ENCODE measurements at regions not wholly inside any gene's neighbourhood (a gene's known extent, or its start where the extent isn't known, plus 50 kb on each side); places are given as distances from the start of the nearest gene placed in this dataset.
"Not testable (repeated sequence)": the region's sequence is repeated elsewhere in the genome, so short reads cannot be mapped to it uniquely, and the experiment has no call there.

DNA sequence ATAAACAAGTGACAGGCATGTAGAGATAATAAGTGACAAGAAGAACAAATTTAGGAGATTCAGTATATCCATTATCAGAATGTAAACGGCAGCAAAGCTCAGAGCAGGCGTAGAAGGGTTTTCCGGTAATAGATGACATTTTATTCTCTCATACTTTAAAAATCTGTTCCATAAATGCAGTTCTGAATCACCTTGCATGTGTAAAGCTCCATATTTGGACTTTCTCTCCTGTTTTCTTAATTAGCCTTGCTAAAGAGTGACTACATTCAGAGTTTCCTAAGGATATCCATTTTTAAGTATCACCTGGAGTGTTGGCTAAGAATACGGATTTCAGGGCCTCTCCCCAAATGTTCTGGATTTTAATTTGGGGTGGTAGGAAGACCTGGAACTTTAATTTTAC, 122.0 kb downstream of the SPP2 start:
- TF ChIP-seq POLR2AphosphoS5 (IDR thresholded peaks at IDR 0.05; ENCODE audit: low read depth, low read length) (no peak), POLR2A (IDR thresholded peaks at IDR 0.05; ENCODE audit: low read depth, low read length) (no peak), SPI1 (IDR thresholded peaks at IDR 0.05; ENCODE audit: low read depth, low read length) (no peak), POU2F2 (IDR thresholded peaks at IDR 0.05; ENCODE audit: low read depth, low read length) (no peak), PAX5 (IDR thresholded peaks at IDR 0.05; ENCODE audit: insufficient read depth, low read length, severe bottlenecking) (no peak), TAF1 (IDR thresholded peaks at IDR 0.05; ENCODE audit: low read depth, low read length) (no peak)
- no peak for FAIRE-seq

DNA sequence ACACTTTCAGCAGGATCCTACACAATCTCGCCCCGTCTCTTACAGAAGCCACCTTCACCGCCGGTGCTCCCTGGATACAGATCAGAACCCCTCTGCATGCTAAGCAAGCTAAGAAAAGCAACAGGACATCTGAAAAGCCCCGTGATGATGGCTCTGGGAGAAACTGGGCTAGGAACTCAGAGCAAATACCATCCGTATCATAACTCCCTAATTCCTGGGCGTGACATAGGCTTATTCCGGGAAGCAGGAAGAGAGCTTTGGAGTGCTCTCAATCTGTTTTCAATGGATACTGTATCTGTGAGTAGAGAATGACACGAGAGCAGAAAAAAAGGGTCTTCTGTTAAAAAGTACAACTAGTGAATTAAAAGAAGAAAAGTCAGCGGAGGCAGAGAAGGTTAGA, 121.6 kb downstream of the SPP2 start:
- FAIRE-seq (no peak), DNase-seq (ENCODE audit: insufficient read length, low spot score) (no peak)
- TF ChIP-seq SPI1 (IDR thresholded peaks at IDR 0.05; ENCODE audit: low read depth, low read length), result no peak

More for the DNA sequence above, 122.0 kb downstream of the SPP2 start:
- no peak for DNase-seq (ENCODE audit: insufficient read length, low spot score)

- FAIRE-seq, result no peak
- no peak for DNase-seq (ENCODE audit: insufficient read length, low spot score)
- TF ChIP-seq POU2F2 (IDR thresholded peaks at IDR 0.05; ENCODE audit: low read depth, low read length) (no peak), POLR2AphosphoS5 (IDR thresholded peaks at IDR 0.05; ENCODE audit: low read depth, low read length) (no peak), TAF1 (IDR thresholded peaks at IDR 0.05; ENCODE audit: low read depth, low read length) (no peak), POLR2A (IDR thresholded peaks at IDR 0.05; ENCODE audit: low read depth, low read length) (no peak), SPI1 (IDR thresholded peaks at IDR 0.05; ENCODE audit: low read depth, low read length) (no peak), PAX5 (IDR thresholded peaks at IDR 0.05; ENCODE audit: insufficient read depth, low read length, severe bottlenecking) (no peak)
Measured at GRCh38 chr2:234171666-234172065, 121.2 kb downstream of the SPP2 start.

- no peak for DNase-seq (ENCODE audit: insufficient read length, low spot score)
- FAIRE-seq, result no peak
- no peak for TF ChIP-seq POLR2AphosphoS5 (IDR thresholded peaks at IDR 0.05; ENCODE audit: low read depth, low read length)
- no peak for TF ChIP-seq POLR2A (IDR thresholded peaks at IDR 0.05; ENCODE audit: low read depth, low read length)
- no peak for TF ChIP-seq PAX5 (IDR thresholded peaks at IDR 0.05; ENCODE audit: insufficient read depth, low read length, severe bottlenecking)
- TF ChIP-seq POU2F2 (IDR thresholded peaks at IDR 0.05; ENCODE audit: low read depth, low read length), result no peak
- no peak for TF ChIP-seq TAF1 (IDR thresholded peaks at IDR 0.05; ENCODE audit: low read depth, low read length)
- no peak for TF ChIP-seq SPI1 (IDR thresholded peaks at IDR 0.05; ENCODE audit: low read depth, low read length)
Measured at GRCh38 chr2:234169674-234170073, 119.2 kb downstream of the SPP2 start.

GRCh38 chr2:234168605-234169570, 118.4 kb downstream of the SPP2 start:
- not testable (repeated sequence) for DNase-seq (ENCODE audit: insufficient read length, low spot score); FAIRE-seq

DNA sequence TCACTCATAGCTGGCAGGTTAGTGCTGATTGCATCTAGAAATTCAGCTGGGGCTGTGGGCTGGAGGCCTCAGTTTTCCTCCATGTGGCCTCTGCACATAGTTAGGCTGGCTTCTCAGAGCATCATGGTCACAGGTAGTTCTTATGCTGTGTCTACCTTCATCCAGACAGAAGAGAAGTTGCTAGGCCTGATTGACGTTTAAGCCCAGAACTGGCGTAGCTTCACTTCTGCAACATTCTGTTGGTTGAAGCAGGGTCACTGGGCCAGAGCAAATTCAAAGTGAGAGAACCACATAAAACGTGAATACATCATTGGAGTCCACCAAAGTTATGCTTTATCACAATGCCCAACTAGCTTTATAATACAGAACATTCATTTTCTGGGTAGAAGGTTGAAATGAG, 116.0 kb downstream of the SPP2 start:
- FAIRE-seq (no peak), DNase-seq (ENCODE audit: insufficient read length, low spot score) (no peak)
- TF ChIP-seq POU2F2 (IDR thresholded peaks at IDR 0.05; ENCODE audit: low read depth, low read length) (no peak), POLR2AphosphoS5 (IDR thresholded peaks at IDR 0.05; ENCODE audit: low read depth, low read length) (no peak), POLR2A (IDR thresholded peaks at IDR 0.05; ENCODE audit: low read depth, low read length) (no peak), TAF1 (IDR thresholded peaks at IDR 0.05; ENCODE audit: low read depth, low read length) (no peak), PAX5 (IDR thresholded peaks at IDR 0.05; ENCODE audit: insufficient read depth, low read length, severe bottlenecking) (no peak), SPI1 (IDR thresholded peaks at IDR 0.05; ENCODE audit: low read depth, low read length) (no peak)

GRCh38 chr2:234165421-234165820, 114.9 kb downstream of the SPP2 start:
- FAIRE-seq (no peak), DNase-seq (ENCODE audit: insufficient read length, low spot score) (no peak)
- no peak for TF ChIP-seq POU2F2 (IDR thresholded peaks at IDR 0.05; ENCODE audit: low read depth, low read length)
- no peak for TF ChIP-seq POLR2A (IDR thresholded peaks at IDR 0.05; ENCODE audit: low read depth, low read length)
- no peak for TF ChIP-seq TAF1 (IDR thresholded peaks at IDR 0.05; ENCODE audit: low read depth, low read length)
- TF ChIP-seq PAX5 (IDR thresholded peaks at IDR 0.05; ENCODE audit: insufficient read depth, low read length, severe bottlenecking), result no peak
- TF ChIP-seq SPI1 (IDR thresholded peaks at IDR 0.05; ENCODE audit: low read depth, low read length), result no peak
- TF ChIP-seq POLR2AphosphoS5 (IDR thresholded peaks at IDR 0.05; ENCODE audit: low read depth, low read length), result no peak

- DNase-seq (ENCODE audit: insufficient read length, low spot score) (no peak), FAIRE-seq (no peak)
- TF ChIP-seq POLR2A (IDR thresholded peaks at IDR 0.05; ENCODE audit: low read depth, low read length) (no peak), POU2F2 (IDR thresholded peaks at IDR 0.05; ENCODE audit: low read depth, low read length) (no peak), PAX5 (IDR thresholded peaks at IDR 0.05; ENCODE audit: insufficient read depth, low read length, severe bottlenecking) (no peak), POLR2AphosphoS5 (IDR thresholded peaks at IDR 0.05; ENCODE audit: low read depth, low read length) (no peak), SPI1 (IDR thresholded peaks at IDR 0.05; ENCODE audit: low read depth, low read length) (no peak), TAF1 (IDR thresholded peaks at IDR 0.05; ENCODE audit: low read depth, low read length) (no peak)
Measured at GRCh38 chr2:234164493-234165413, 114.3 kb downstream of the SPP2 start.

- TF ChIP-seq POU2F2 (IDR thresholded peaks at IDR 0.05; ENCODE audit: low read depth, low read length), result no peak
- no peak for TF ChIP-seq TAF1 (IDR thresholded peaks at IDR 0.05; ENCODE audit: low read depth, low read length)
- no peak for TF ChIP-seq SPI1 (IDR thresholded peaks at IDR 0.05; ENCODE audit: low read depth, low read length)
- TF ChIP-seq POLR2AphosphoS5 (IDR thresholded peaks at IDR 0.05; ENCODE audit: low read depth, low read length), result no peak
- TF ChIP-seq POLR2A (IDR thresholded peaks at IDR 0.05; ENCODE audit: low read depth, low read length), result no peak
- no peak for TF ChIP-seq PAX5 (IDR thresholded peaks at IDR 0.05; ENCODE audit: insufficient read depth, low read length, severe bottlenecking)
- FAIRE-seq (no peak), DNase-seq (ENCODE audit: insufficient read length, low spot score) (no peak)
Measured at GRCh38 chr2:234163510-234164045, 113.1 kb downstream of the SPP2 start.
